AG10803 (cell line): ENCODE measurements at regions not wholly inside any gene's neighbourhood (a gene's known extent, or its start where the extent isn't known, plus 50 kb on each side); places are given as distances from the start of the nearest gene placed in this dataset.

Source experiments
- DNase-seq: peaks from one replicate; pipeline ENCODE4 v3.0.0; 2010; ENCODE audit warnings: low read depth
- H3K4me3 ChIP-seq: 2 replicates; pipeline ENCODE4 v1.5.1; 2011; ENCODE audit warnings: mild to moderate bottlenecking, low read length, control low read depth
- CTCF ChIP-seq: conservative IDR thresholded peaks from 2 replicates; pipeline ENCODE4 v1.5.1; 2011; ENCODE audit warnings: mild to moderate bottlenecking, low read length, control low read depth, inconsistent platforms

GRCh38 chr5:174287761-174288160 lies 242.3 kb downstream of the NSG2 start:
- no peak for DNase-seq
- no peak overlapping the region for H3K4me3 ChIP-seq
- no peak for TF ChIP-seq CTCF

GRCh38 chr5:174288439-174288838 lies 242.9 kb downstream of the NSG2 start:
- no peak for TF ChIP-seq CTCF
- H3K4me3 ChIP-seq, result no peak overlapping the region
- no peak for DNase-seq

GRCh38 chr5:174291162-174291561 lies 245.7 kb downstream of the NSG2 start:
- DNase-seq, result no peak
- no peak for TF ChIP-seq CTCF
- no peak overlapping the region for H3K4me3 ChIP-seq

- no peak for DNase-seq
- no peak for TF ChIP-seq CTCF
- no peak overlapping the region for H3K4me3 ChIP-seq
Measured at GRCh38 chr5:174292348-174292747, 246.8 kb downstream of the NSG2 start.

- no peak for DNase-seq
- no peak overlapping the region for H3K4me3 ChIP-seq
- TF ChIP-seq CTCF, result no peak
Measured at GRCh38 chr5:174293006-174293405, 247.5 kb downstream of the NSG2 start.

- DNase-seq, result no peak
- no peak overlapping the region for H3K4me3 ChIP-seq
Measured at GRCh38 chr5:174293481-174293880, 248.0 kb downstream of the NSG2 start.

More at GRCh38 chr5:174293481-174293880, 248.0 kb downstream of the NSG2 start:
- TF ChIP-seq CTCF, result no peak
